Fibroblast of peridontal ligament (primary cell): ENCODE measurements at regions not wholly inside any gene's neighbourhood (a gene's known extent, or its start where the extent isn't known, plus 50 kb on each side); places are given as distances from the start of the nearest gene placed in this dataset.
"Not testable (repeated sequence)": the region's sequence is repeated elsewhere in the genome, so short reads cannot be mapped to it uniquely, and the experiment has no call there.

Source experiments
- DNase-seq: peaks from one replicate; pipeline ENCODE4 v3.0.0-alpha.2; 2010; ENCODE audit errors: extremely low read depth

DNA sequence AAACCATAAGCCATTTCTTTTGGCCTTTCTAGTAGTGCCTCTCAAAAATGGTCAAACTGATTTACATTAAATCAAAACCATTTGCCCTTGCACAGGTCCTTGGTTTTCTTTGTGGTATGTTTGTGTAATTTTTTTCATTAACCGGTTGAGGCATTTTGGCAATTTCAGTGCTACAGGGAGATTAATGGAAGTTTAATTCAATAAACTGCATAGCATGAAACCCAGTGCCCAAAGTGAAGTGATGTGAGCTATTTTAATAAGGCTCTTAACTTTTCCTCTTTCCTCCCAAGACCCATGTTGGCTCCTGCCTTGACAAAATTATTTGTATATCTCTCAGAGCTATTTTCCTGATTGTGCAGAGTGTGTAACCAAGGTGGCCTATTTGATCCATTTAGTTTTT is 326.2 kb upstream of the SEMA6A start:
- DNase-seq: no peak

GRCh38 chr5:116898917-116899316 is 324.3 kb upstream of the SEMA6A start:
- no peak for DNase-seq

- no peak for DNase-seq
Measured at GRCh38 chr5:116897291-116897690, 322.7 kb upstream of the SEMA6A start.

DNA sequence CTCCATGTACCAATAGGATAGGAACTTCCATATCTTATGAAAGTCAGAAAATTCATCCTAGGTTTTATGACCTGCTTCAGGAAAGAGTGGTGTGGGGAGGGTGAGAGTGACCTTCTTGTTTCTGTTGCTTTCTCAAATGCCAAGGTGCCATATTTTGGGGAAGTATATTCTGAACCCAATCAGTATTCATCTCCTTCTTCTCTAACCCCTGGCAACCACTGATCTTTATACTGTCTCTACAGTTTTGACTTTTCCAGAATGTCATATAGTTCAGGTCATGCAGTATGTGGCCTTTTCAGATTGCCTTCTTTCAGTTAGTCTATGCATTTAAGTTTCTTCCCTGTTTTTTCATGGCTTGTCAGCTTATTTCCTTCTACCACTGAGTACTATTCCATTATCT is 321.4 kb upstream of the SEMA6A start:
- DNase-seq: no peak

DNA sequence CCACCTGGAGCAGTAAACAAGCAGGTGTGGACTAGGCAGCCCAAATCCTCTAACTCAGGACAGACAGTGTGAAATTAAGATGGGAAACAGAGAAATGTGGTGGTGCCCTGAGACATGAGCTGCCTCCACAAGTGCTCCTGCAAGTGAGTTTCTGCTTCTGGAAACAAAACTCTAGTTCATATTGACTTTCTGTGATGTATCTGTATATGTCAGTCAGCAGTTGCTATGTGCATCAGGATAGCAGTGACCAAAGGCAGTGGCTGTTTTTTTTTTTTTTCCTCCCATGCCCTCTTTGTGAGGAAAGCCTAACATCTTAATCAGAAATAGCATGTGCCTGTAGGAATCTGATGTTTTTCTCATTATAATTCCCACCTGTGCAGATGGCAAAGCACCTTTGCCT is 318.4 kb upstream of the SEMA6A start:
- DNase-seq: no peak

GRCh38 chr5:116887104-116887503 is 312.5 kb upstream of the SEMA6A start:
- no peak for DNase-seq

DNA sequence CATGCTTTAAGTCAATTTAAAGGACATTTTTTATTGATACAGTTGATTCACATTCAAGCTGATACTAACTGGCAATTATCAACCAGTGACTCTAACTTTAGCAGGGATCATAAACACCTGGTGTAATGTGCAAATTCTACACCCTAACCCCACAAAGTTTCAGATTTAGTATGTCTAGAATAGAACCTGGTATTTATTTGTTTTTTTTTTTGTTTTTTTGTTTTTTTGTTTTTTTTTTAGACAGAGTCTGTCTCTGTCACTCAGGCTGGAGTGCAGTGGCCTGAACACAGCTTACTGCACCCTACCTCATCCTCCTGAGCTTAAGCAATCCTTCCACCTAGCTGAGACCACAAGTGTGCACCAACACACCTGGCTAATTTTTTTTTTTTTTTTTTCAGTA is 311.2 kb upstream of the SEMA6A start:
- DNase-seq: no peak

- DNase-seq: no peak
Measured at GRCh38 chr5:116883875-116884274, 309.3 kb upstream of the SEMA6A start.

DNA sequence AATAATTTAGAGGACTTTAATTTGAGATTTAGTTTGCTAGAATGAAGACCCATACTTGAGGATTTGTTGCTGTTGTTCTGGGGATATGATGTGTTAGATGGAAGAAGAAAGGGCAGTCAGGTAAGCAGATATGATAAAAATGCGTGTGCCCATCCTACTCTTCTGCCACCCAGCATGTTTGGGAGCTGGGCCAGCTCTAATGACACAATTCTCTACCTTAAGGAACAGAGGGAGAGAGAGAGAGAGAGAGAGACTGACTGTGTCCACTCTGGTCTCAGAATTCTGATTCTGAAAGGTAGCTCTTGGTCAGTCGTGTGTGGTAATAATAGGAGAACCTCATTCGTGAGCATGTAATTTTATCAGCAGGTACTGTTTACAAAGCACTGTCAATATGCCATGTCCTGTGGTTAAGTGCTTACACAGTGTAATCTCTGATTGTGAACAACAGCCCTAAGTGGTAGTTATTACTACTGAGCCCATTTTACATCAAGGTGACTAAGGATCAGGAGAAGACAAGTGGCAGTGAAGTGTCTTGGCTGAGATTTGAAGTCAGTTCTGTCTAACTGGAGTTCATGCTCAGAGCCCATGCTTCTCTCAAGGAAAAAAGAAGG is 307.4 kb upstream of the SEMA6A start:
- DNase-seq: no peak

DNA sequence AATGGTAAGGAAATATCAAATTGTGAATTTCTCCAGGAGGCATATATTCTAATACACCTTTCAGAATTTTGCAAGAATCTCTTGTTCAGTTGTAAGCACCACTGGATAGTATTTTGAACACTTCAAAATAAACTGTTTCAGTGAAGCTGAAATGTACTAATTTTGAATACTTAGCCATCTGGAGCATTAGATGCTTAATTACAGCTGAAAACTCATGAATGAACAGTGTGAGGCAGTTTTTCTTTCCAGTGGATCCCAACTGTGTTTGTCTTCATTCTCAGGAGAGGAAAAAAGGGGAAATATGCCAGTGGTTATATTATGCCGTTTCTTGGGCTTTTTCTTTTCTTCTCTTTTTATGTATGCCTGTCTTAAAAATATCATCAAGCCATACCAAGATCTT is 306.0 kb upstream of the SEMA6A start:
- DNase-seq: no peak

- no peak for DNase-seq
Measured at GRCh38 chr5:116880150-116880549, 305.5 kb upstream of the SEMA6A start.

DNA sequence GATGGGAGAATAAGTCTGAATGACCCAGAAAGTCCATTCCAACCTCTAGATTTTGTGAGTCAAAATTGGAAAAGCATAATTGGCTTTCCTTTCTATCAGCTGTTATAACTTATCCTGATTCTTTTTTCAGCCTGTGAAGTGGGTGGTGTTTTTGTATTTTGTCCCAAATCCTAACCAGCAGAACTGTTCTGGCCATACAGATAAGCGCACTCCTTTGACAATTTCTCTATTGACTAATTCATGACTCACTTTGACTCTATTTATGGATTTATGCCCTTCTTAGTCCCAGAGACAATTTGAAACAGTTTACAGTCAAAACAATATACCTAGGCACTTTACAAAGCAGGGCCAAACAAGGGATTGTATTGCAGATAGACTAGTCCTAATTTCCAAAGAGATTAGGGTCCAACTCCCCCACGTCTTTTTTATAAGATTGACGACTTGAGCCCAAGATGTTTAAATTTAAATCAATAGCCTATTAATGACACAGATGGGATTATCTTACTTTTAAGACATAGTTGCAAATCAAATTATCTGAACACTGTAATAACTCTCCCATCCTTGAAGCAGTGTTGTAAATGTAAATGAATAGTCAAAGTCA is 301.7 kb upstream of the SEMA6A start:
- DNase-seq: no peak

DNA sequence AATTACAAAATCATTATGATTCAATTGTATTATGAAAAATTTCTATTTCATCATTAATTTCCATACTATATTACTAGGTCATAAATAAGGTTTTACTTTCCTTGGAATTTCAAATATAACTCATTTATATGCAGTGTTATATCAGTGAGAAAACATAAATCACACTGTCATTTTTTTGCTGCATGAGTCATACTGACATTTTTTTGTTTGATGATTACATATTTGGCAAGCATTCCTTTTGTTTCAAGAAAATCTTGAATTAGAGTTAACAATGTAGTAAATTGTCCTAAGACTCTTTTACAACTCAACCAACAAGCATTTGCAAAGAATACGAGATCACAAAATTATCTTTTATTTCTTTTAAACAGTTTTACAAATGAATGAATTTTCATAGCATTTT is 298.4 kb upstream of the SEMA6A start:
- DNase-seq: no peak

- DNase-seq: no peak
Measured at GRCh38 chr5:116872486-116872885, 297.9 kb upstream of the SEMA6A start.

DNA sequence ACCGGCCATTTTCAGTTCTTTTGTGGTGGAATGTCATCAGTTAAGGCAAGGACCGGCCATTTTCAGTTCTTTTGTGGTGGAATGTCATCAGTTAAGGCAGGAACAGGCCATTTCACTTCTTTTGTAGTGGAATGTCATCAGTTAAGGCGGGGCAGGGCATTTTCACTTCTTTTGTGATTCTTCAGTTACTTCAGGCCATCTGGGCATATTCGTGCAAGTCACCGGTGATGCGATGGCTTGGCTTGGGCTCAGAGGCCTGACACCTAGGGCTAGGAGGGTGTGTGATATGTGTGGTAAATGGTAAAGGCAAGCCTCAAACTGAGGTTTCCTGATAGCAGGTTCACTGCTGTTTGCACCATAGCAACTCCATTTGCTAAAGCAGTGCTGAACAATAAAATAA is 293.2 kb upstream of the SEMA6A start:
- not testable (repeated sequence) for DNase-seq

DNA sequence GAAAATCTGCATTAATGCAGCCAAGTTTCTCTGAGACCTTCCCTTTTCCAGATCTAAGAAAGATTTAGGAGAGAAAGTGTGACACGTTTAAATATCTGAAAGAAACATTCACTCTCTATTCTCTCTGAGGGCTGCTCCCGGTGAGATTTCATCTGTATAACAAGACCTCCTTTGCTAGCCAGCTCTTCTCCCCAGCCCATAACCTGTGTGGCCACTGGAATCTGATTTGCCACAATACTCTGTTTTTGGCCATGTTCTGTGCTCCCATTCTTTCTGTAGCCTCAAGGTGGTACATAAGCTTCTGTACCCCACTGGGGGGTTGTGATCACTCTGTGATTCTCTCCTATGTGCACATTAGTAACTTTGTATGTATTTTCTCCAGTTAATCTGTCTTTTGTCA is 291.0 kb upstream of the SEMA6A start:
- no peak for DNase-seq

DNA sequence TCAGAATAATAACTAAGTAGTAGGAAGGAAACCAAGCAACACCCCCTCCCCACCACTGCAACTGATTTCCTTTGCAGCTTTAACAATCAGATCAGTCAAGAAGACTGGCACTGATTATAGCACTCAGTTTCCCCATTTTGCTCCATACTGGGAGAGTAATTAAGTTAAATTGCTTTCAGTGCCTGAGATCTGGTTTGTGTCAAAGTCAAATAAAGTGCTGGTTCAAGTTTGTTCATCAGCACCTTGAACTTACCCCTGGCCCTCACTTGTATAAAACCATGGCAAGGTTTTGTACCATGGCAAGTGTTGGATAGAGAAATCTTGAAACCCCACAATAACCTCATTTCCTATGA is 290.2 kb upstream of the SEMA6A start:
- DNase-seq: no peak

DNA sequence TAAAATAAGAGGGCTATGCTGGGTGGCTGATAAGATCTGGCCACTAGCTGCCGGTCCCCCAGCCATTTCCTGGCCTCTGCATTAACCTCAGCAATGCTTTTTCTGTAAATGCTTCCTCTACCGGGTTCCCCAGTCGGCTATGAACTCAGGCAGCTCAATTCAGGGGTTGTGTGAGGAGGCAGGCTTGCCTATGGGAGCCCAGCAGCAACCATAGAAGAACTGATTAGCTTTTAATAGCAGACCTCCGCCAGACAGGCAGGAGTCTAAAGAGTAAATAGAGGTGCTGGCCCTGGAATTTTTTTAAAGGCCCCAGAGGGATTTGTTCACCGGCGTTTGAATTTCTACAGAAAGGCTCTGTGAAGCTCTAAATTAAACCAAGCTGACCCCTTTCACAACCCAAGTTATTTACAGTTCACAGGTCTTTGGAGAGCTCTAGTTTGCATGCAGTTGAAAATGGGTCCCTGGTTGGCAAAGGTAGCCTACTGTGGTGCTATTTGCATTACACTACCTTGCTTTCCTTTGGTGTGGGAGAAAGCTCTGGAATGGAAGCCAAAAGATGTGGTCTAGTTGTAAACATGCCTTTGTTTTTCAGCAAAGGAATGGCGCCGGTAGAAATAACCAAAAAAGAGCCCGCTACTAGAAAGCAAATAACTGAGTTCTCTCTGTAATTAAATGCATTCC is 289.7 kb upstream of the SEMA6A start:
- DNase-seq: no peak

- no peak for DNase-seq
Measured at GRCh38 chr5:116862632-116863455, 288.2 kb upstream of the SEMA6A start.

DNA sequence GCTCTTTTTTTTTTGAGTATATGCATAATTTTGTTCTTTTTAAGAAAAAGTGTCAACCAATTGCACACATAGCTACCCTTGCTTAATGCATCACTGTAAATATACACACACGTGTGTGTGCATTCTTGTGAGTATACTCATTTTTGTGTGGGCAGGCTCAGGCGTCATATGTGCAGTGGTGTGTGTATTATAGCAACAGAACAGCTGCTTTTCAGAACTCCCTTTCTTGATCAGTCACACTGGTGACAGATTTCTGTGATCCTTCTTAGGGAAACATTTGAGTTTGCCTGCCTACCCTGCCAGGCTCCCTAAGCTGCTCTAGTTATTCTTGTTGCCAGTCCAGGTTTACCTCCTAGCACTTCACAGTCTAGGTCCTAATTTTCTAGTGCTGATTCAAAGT is 287.0 kb upstream of the SEMA6A start:
- no peak for DNase-seq

DNA sequence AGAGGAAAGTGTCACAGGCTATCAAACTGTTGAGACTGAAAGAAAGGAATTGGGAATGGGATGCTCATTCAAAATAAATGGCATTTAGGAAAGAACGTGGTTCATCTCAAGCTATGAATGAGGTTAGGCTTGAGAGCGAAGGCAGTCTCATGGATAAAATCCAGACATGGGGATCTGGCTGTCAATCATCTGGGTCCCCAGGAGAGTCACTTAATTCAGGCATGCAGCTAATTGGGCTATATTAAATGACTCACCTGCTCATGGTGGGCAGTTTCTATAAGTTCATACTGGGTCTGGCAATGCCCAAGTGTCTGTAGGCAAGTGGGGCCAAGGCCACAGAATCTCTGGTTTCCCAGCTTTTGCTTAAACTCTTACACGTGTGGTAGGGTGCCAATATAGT is 286.5 kb upstream of the SEMA6A start:
- no peak for DNase-seq

DNA sequence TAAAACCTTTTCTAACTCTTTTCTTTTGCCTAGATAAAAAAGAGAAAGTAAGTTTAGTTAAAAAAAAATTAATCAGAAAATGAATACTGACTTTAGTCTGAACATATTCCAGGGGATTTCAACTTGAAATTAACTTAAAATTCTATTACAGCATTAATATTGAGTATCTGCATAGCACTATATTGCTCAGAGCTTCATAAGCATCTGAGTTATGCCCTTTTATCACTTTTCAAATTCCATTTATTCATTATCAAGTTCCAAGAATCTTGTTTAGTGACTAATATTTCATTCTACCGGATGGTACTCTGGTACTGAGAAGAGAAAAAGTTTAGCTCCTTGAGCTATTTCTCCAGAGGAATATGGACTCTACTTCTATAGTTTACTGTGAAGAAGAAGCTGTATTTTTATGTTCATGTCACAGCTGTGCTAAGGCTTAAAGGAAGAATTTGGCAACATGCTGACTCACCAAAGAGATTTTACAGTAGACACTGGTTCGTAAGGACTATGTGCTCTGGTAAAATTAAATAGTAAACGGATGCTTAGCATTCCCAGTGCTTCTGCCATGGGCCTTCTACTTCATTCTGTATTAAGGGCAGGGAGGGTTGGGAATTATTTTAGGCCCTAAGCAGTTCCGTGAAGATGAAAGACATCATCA is 285.2 kb upstream of the SEMA6A start:
- no peak for DNase-seq
